ENCODE measurements at regions not wholly inside any gene's neighbourhood (a gene's known extent, or its start where the extent isn't known, plus 50 kb on each side); places are given as distances from the start of the nearest gene placed in this dataset.
"Not testable (repeated sequence)": the region's sequence is repeated elsewhere in the genome, so short reads cannot be mapped to it uniquely, and the experiment has no call there.

GRCh38 chr10:2410049-2410448 is 657.3 kb upstream of the PFKP start:
- no peak for DNase-seq

GRCh38 chr10:2401459-2401858 is 664.1 kb upstream of the ADARB2 start:
- DNase-seq = no peak

- no peak for DNase-seq
Observed at GRCh38 chr10:2399482-2399881, 662.2 kb upstream of the ADARB2 start.

GRCh38 chr10:2392145-2392812 is 655.0 kb upstream of the ADARB2 start:
- no peak for DNase-seq

- no peak for DNase-seq
Observed at GRCh38 chr10:2387672-2388071, 650.3 kb upstream of the ADARB2 start.

- DNase-seq = no peak
Observed at GRCh38 chr10:2387261-2387660, 649.9 kb upstream of the ADARB2 start.

GRCh38 chr10:2380218-2380617 is 642.9 kb upstream of the ADARB2 start:
- no peak for DNase-seq

- no peak for DNase-seq
Observed at GRCh38 chr10:2367083-2367482, 629.8 kb upstream of the ADARB2 start.

- DNase-seq = no peak
Observed at GRCh38 chr10:2366264-2366931, 629.1 kb upstream of the ADARB2 start.

- no peak for DNase-seq
Observed at GRCh38 chr10:2362331-2362730, 625.0 kb upstream of the ADARB2 start.

- DNase-seq = no peak
Observed at GRCh38 chr10:2358586-2358985, 621.3 kb upstream of the ADARB2 start.

- no peak for DNase-seq
Observed at GRCh38 chr10:2356670-2357069, 619.3 kb upstream of the ADARB2 start.

- DNase-seq = no peak
Observed at GRCh38 chr10:2351566-2351965, 614.2 kb upstream of the ADARB2 start.

GRCh38 chr10:2342206-2342605 is 604.9 kb upstream of the ADARB2 start:
- DNase-seq = no peak

GRCh38 chr10:2340831-2341647 is 603.7 kb upstream of the ADARB2 start:
- DNase-seq = no peak

GRCh38 chr10:2335626-2336025 is 598.3 kb upstream of the ADARB2 start:
- DNase-seq = no peak

GRCh38 chr10:2334575-2334974 is 597.2 kb upstream of the ADARB2 start:
- DNase-seq = no peak

- no peak for DNase-seq
Observed at GRCh38 chr10:2329082-2329481, 591.8 kb upstream of the ADARB2 start.

- DNase-seq = no peak
Observed at GRCh38 chr10:2326411-2326810, 589.1 kb upstream of the ADARB2 start.

- DNase-seq = not testable (repeated sequence)
Observed at GRCh38 chr10:2315045-2315485, 577.7 kb upstream of the ADARB2 start.

- DNase-seq = no peak
Observed at GRCh38 chr10:2306081-2306480, 568.8 kb upstream of the ADARB2 start.

- DNase-seq = no peak
Observed at GRCh38 chr10:2303169-2303568, 565.8 kb upstream of the ADARB2 start.

- DNase-seq = no peak
Observed at GRCh38 chr10:2301227-2301626, 563.9 kb upstream of the ADARB2 start.

- DNase-seq = no peak
Observed at GRCh38 chr10:2300231-2300630, 562.9 kb upstream of the ADARB2 start.
